OCI-LY7 (cell line): ENCODE measurements at regions not wholly inside any gene's neighbourhood (a gene's known extent, or its start where the extent isn't known, plus 50 kb on each side); places are given as distances from the start of the nearest gene placed in this dataset.
"Not testable (repeated sequence)": the region's sequence is repeated elsewhere in the genome, so short reads cannot be mapped to it uniquely, and the experiment has no call there.

Experiments
- EZH2phosphoT487 ChIP-seq: fragments of 200-600 bp; sonication (generic); IDR thresholded peaks from 2 replicates; pipeline ENCODE4 v1.6.1; 2018; ENCODE audit warnings: low read depth, borderline replicate concordance, mild to moderate bottlenecking, mixed run types, antibody characterized with exemption, low read length, moderate library complexity, mixed read lengths
- TF ChIP-seq, protein P1 (sequence below): fragments of 200-600 bp; sonication (generic); conservative IDR thresholded peaks from 2 replicates; pipeline ENCODE4 v1.5.1; 2014; ENCODE audit warnings: mild to moderate bottlenecking, antibody characterized with exemption, low read length, moderate library complexity, mixed read lengths

GRCh38 chr10:22145873-22146272 lies 71.9 kb downstream of the EBLN1 start:
- TF ChIP-seq, protein P1, sequence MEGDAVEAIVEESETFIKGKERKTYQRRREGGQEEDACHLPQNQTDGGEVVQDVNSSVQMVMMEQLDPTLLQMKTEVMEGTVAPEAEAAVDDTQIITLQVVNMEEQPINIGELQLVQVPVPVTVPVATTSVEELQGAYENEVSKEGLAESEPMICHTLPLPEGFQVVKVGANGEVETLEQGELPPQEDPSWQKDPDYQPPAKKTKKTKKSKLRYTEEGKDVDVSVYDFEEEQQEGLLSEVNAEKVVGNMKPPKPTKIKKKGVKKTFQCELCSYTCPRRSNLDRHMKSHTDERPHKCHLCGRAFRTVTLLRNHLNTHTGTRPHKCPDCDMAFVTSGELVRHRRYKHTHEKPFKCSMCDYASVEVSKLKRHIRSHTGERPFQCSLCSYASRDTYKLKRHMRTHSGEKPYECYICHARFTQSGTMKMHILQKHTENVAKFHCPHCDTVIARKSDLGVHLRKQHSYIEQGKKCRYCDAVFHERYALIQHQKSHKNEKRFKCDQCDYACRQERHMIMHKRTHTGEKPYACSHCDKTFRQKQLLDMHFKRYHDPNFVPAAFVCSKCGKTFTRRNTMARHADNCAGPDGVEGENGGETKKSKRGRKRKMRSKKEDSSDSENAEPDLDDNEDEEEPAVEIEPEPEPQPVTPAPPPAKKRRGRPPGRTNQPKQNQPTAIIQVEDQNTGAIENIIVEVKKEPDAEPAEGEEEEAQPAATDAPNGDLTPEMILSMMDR, result not testable (repeated sequence)
- not testable (repeated sequence) for TF ChIP-seq EZH2phosphoT487
